PC-3 (cell line): ENCODE measurements at regions not wholly inside any gene's neighbourhood (a gene's known extent, or its start where the extent isn't known, plus 50 kb on each side); places are given as distances from the start of the nearest gene placed in this dataset.
A peak's percentile ranks its signal among the peaks of the same experiment; 100 is the strongest.

Experiments
- ATAC-seq: fragments of 200-7000 bp; cut with Tn5 transposase; 2 replicates; pipeline ENCODE4 v1.9.1; 2020; ENCODE audit warnings: mild to moderate bottlenecking, moderate library complexity
- BruUV-seq: library from RNA; stranded (reverse); fragments of 400-500 nt; replicated peaks from 2 replicates; lab custom pipeline; 2021; lab: Mats Ljungman, UMichigan
- CTCF ChIA-PET: fragments of 300-600 bp; sonication (Branson Sonifier 250); formaldehyde crosslinking; loops from one replicate; lab custom pipeline; 2022; ENCODE audit warnings: antibody characterized with exemption; lab: Charles Lee
- POLR2A ChIA-PET: fragments of 300-600 bp; sonication (Branson Sonifier 250); formaldehyde crosslinking; loops from one replicate; lab custom pipeline; 2022; ENCODE audit warnings: antibody characterized with exemption; ENCODE audit not compliant: unreplicated experiment; lab: Charles Lee
- DNase-seq: peaks from one replicate; pipeline ENCODE4 v3.0.0-alpha.2; 2015
- H2AFZ ChIP-seq: fragments of 300-600 bp; sonication (generic); 2 replicates; pipeline ENCODE4 v1.6.0; 2016; ENCODE audit warnings: antibody characterized with exemption, low read length
- H3F3A ChIP-seq: fragments of 300-600 bp; sonication (generic); one replicate; pipeline ENCODE4 v1.6.0; 2017; ENCODE audit warnings: antibody characterized with exemption, low read length, control low read depth, mild to moderate bottlenecking; ENCODE audit not compliant: unreplicated experiment
- H3K27ac ChIP-seq: fragments of 300-600 bp; sonication (generic); 2 replicates; pipeline ENCODE4 v1.5.1; 2016; ENCODE audit warnings: mild to moderate bottlenecking, low read length
- H3K27me3 ChIP-seq: fragments of 300-600 bp; sonication (generic); 2 replicates; pipeline ENCODE4 v1.6.1; 2016; ENCODE audit warnings: low read length, mixed read lengths
- H3K36me3 ChIP-seq: fragments of 300-600 bp; sonication (generic); 2 replicates; pipeline ENCODE4 v1.6.1; 2016; ENCODE audit warnings: low read depth, mixed run types, low read length, mixed read lengths
- H3K4me1 ChIP-seq: fragments of 300-600 bp; sonication (generic); 2 replicates; pipeline ENCODE4 v1.5.1; 2016; ENCODE audit warnings: low read length; ENCODE audit not compliant: insufficient read depth
- H3K4me2 ChIP-seq: fragments of 300-600 bp; sonication (generic); 2 replicates; pipeline ENCODE4 v1.6.0; 2016; ENCODE audit warnings: low read length
- H3K4me3 ChIP-seq: fragments of 300-600 bp; sonication (generic); 2 replicates; pipeline ENCODE4 v1.5.1; 2016; ENCODE audit warnings: mild to moderate bottlenecking, low read length, mixed read lengths
- H3K79me2 ChIP-seq: fragments of 300-600 bp; sonication (generic); 2 replicates; pipeline ENCODE4 v1.6.1; 2017; ENCODE audit warnings: low read length, mixed read lengths
- H3K9ac ChIP-seq: fragments of 300-600 bp; sonication (generic); 2 replicates; pipeline ENCODE4 v1.6.0; 2016; ENCODE audit warnings: mild to moderate bottlenecking, low read length
- H3K9me2 ChIP-seq: fragments of 300-600 bp; sonication (generic); replicated peaks from 2 replicates; pipeline ENCODE4 v1.6.1; 2016; ENCODE audit warnings: mixed run types, low read length, mixed read lengths
- H3K9me3 ChIP-seq: fragments of 300-600 bp; sonication (generic); 2 replicates; pipeline ENCODE4 v1.6.1; 2016; ENCODE audit warnings: low read length, mixed read lengths
- H4K20me1 ChIP-seq: fragments of 300-600 bp; sonication (generic); 2 replicates; pipeline ENCODE4 v1.6.1; 2016; ENCODE audit warnings: low read length, mixed read lengths
- CTCF ChIP-seq: fragments of 300-600 bp; sonication (generic); conservative IDR thresholded peaks from 2 replicates; pipeline ENCODE4 v1.5.1; 2017; ENCODE audit warnings: antibody characterized with exemption, low read depth, mild to moderate bottlenecking, low read length
- EZH2 ChIP-seq: fragments of 300-600 bp; sonication (generic); IDR thresholded peaks from one replicate; pipeline ENCODE4 v1.6.1; 2017; ENCODE audit warnings: antibody characterized with exemption, mild to moderate bottlenecking, low read length; ENCODE audit not compliant: unreplicated experiment
- EZH2phosphoT487 ChIP-seq: fragments of 300-600 bp; sonication (generic); IDR thresholded peaks from 2 replicates; pipeline ENCODE4 v1.6.1; 2018; ENCODE audit warnings: mild to moderate bottlenecking, antibody characterized with exemption, low read length, borderline replicate concordance
- intact Hi-C: fragments of 100-400 bp; cut with micrococcal nuclease; formaldehyde crosslinking; loops from 2 replicates; pipeline ENCODE4 v1.9.0; 2023

GRCh38 chr12:66736931-66737330, 58.1 kb upstream of the GRIP1 start:
- no peaks in the 10 kb centered on the region for H3F3A ChIP-seq
- H3K9me2 ChIP-seq: no peaks in the 10 kb centered on the region
- POLR2A ChIA-PET: no interaction called here
- CTCF ChIA-PET: no interaction called here
- H3K79me2 ChIP-seq: no peaks in the 10 kb centered on the region
- H4K20me1 ChIP-seq: no peaks in the 10 kb centered on the region
- no peaks in the 10 kb centered on the region for H3K27me3 ChIP-seq
- no peak overlapping the region for H3K4me3 ChIP-seq
- BruUV-seq: no TSS peak
- no peak overlapping the region for H3K9ac ChIP-seq
- no peak for TF ChIP-seq EZH2phosphoT487
- TF ChIP-seq EZH2: no peak
- no peak for TF ChIP-seq CTCF
- DNase-seq: no peak
- H3K4me1 ChIP-seq: peaks cover 13% of the 10 kb centered on the region
- H3K9me3 ChIP-seq: no peaks in the 10 kb centered on the region
- H3K36me3 ChIP-seq: no peaks in the 10 kb centered on the region
- intact Hi-C loops: no loop called here
- no peak overlapping the region for H3K4me2 ChIP-seq
- no peak for ATAC-seq
- no peak overlapping the region for H2AFZ ChIP-seq
- no peak overlapping the region for H3K27ac ChIP-seq

- no peak for TF ChIP-seq EZH2
- no peak for TF ChIP-seq CTCF
- TF ChIP-seq EZH2phosphoT487: no peak
- Histone ChIP-seq H3K27me3 (no peaks in the 10 kb centered on the region), H3K79me2 (no peaks in the 10 kb centered on the region), H3K4me1 (peaks cover 13% of the 10 kb centered on the region), H3K9ac (no peak overlapping the region), H3K4me2 (no peak overlapping the region), H4K20me1 (0 out of 2 replicates have a peak, but pooled peaks cover under 1% of the 10 kb centered on the region), H3K9me2 (no peaks in the 10 kb centered on the region), H3K4me3 (no peak overlapping the region), H3K27ac (no peak overlapping the region), H2AFZ (no peak overlapping the region), H3F3A (no peaks in the 10 kb centered on the region), H3K9me3 (no peaks in the 10 kb centered on the region), H3K36me3 (no peaks in the 10 kb centered on the region)
- BruUV-seq: no TSS peak
- DNase-seq (no peak), ATAC-seq (no peak)
- intact Hi-C loops: no loop called here
- ChIA-PET POLR2A (no interaction called here), CTCF (no interaction called here)
Measured at GRCh38 chr12:66739266-66739665, 60.4 kb upstream of the GRIP1 start.

- Histone ChIP-seq H3K9ac (no peak overlapping the region), H3K9me3 (no peaks in the 10 kb centered on the region), H2AFZ (no peak overlapping the region), H3K4me3 (no peak overlapping the region), H3K27me3 (no peaks in the 10 kb centered on the region), H3K9me2 (no peaks in the 10 kb centered on the region), H3K4me2 (peak overlapping the region; percentile 29; the same call in 1 of the 2 replicates), H4K20me1 (0 out of 2 replicates have a peak, but pooled peaks cover 6% of the 10 kb centered on the region), H3K27ac (no peak overlapping the region), H3K4me1 (peaks cover 21% of the 10 kb centered on the region), H3F3A (no peaks in the 10 kb centered on the region), H3K79me2 (no peaks in the 10 kb centered on the region), H3K36me3 (no peaks in the 10 kb centered on the region)
- TF ChIP-seq CTCF (no peak), EZH2phosphoT487 (no peak), EZH2 (no peak)
- intact Hi-C loops: no loop called here
- no TSS peak for BruUV-seq
- DNase-seq (peak; percentile 90), ATAC-seq (peak; percentile 69)
- ChIA-PET POLR2A (no interaction called here), CTCF (no interaction called here)
Measured at GRCh38 chr12:66739940-66740651, 61.2 kb upstream of the GRIP1 start.
